ENCODE measurements at regions not wholly inside any gene's neighbourhood (a gene's known extent, or its start where the extent isn't known, plus 50 kb on each side); places are given as distances from the start of the nearest gene placed in this dataset.

DNA sequence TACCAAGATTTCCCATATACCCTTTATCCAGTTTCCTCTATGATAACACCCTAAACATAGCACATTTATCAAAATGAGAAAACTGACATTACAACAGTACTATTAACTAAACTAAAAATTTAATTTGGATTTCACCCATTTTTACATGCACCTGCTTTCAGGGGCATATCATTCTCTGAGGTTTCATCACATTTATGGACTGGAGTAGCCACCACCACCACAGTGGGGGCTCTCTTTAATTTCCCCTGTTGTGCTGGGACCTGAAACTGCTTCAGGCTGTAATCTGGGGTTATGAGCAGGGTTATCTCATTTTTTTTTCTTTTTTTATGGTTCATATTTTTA lies 637.9 kb upstream of the DPP6 start:
- TF ChIP-seq YY1 (IDR thresholded peaks at IDR 0.05; ENCODE audit: low read depth) (no peak), TCF12 (IDR thresholded peaks at IDR 0.05; ENCODE audit: low read depth) (no peak), CREB1 (IDR thresholded peaks at IDR 0.05; ENCODE audit: low read depth) (no peak), EP300 (IDR thresholded peaks at IDR 0.05; ENCODE audit: borderline replicate concordance) (no peak), FOXM1 (IDR thresholded peaks at IDR 0.05; ENCODE audit: borderline replicate concordance, low read depth) (no peak), ZBTB7A (IDR thresholded peaks at IDR 0.05; ENCODE audit: low read depth) (no peak), CEBPB (IDR thresholded peaks at IDR 0.05) (no peak), TAF1 (IDR thresholded peaks at IDR 0.05; ENCODE audit: low read depth) (no peak), RAD21 (IDR thresholded peaks at IDR 0.05; ENCODE audit: low read depth) (no peak)
- TF ChIP-seq, protein P1, sequence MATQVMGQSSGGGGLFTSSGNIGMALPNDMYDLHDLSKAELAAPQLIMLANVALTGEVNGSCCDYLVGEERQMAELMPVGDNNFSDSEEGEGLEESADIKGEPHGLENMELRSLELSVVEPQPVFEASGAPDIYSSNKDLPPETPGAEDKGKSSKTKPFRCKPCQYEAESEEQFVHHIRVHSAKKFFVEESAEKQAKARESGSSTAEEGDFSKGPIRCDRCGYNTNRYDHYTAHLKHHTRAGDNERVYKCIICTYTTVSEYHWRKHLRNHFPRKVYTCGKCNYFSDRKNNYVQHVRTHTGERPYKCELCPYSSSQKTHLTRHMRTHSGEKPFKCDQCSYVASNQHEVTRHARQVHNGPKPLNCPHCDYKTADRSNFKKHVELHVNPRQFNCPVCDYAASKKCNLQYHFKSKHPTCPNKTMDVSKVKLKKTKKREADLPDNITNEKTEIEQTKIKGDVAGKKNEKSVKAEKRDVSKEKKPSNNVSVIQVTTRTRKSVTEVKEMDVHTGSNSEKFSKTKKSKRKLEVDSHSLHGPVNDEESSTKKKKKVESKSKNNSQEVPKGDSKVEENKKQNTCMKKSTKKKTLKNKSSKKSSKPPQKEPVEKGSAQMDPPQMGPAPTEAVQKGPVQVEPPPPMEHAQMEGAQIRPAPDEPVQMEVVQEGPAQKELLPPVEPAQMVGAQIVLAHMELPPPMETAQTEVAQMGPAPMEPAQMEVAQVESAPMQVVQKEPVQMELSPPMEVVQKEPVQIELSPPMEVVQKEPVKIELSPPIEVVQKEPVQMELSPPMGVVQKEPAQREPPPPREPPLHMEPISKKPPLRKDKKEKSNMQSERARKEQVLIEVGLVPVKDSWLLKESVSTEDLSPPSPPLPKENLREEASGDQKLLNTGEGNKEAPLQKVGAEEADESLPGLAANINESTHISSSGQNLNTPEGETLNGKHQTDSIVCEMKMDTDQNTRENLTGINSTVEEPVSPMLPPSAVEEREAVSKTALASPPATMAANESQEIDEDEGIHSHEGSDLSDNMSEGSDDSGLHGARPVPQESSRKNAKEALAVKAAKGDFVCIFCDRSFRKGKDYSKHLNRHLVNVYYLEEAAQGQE (IDR thresholded peaks at IDR 0.05; ENCODE audit: low read depth), result no peak
- TF ChIP-seq, protein P2, sequence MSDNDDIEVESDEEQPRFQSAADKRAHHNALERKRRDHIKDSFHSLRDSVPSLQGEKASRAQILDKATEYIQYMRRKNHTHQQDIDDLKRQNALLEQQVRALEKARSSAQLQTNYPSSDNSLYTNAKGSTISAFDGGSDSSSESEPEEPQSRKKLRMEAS (IDR thresholded peaks at IDR 0.05), result no peak
